ENCODE measurements at regions not wholly inside any gene's neighbourhood (a gene's known extent, or its start where the extent isn't known, plus 50 kb on each side); places are given as distances from the start of the nearest gene placed in this dataset.
A peak's percentile ranks its signal among the peaks of the same experiment; 100 is the strongest.

GRCh38 chr9:18235181-18235908 lies 238.6 kb upstream of the ADAMTSL1 start:
- TF ChIP-seq, protein P1, sequence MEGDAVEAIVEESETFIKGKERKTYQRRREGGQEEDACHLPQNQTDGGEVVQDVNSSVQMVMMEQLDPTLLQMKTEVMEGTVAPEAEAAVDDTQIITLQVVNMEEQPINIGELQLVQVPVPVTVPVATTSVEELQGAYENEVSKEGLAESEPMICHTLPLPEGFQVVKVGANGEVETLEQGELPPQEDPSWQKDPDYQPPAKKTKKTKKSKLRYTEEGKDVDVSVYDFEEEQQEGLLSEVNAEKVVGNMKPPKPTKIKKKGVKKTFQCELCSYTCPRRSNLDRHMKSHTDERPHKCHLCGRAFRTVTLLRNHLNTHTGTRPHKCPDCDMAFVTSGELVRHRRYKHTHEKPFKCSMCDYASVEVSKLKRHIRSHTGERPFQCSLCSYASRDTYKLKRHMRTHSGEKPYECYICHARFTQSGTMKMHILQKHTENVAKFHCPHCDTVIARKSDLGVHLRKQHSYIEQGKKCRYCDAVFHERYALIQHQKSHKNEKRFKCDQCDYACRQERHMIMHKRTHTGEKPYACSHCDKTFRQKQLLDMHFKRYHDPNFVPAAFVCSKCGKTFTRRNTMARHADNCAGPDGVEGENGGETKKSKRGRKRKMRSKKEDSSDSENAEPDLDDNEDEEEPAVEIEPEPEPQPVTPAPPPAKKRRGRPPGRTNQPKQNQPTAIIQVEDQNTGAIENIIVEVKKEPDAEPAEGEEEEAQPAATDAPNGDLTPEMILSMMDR (conservative IDR thresholded peaks at IDR 0.05 in 1 of 2, IDR thresholded peaks at IDR 0.05 in 1 of 2; ENCODE audit: low read depth in 1 of 2, low read length in 2 of 2) = no peak
- no peak for TF ChIP-seq EZH2 (IDR thresholded peaks at IDR 0.05; ENCODE audit: low read length, missing control alignments)
- Histone ChIP-seq H3K4me3 (replicated peaks in 1 of 4; ENCODE audit: control extremely low read depth in 1 of 4, insufficient read depth in 1 of 4, low read depth in 3 of 4, low read length in 4 of 4) (no peak overlapping the region), H3K9me3 (ENCODE audit: control insufficient read depth, insufficient read depth, low read depth, low read length) (no peaks in the 10 kb centered on the region), H3K27me3 (ENCODE audit: control insufficient read depth, insufficient read depth, low read length) (no peaks in the 10 kb centered on the region), H3K4me2 (ENCODE audit: extremely low read depth, insufficient read depth, low read length) (no peak overlapping the region), H3K36me3 (ENCODE audit: control insufficient read depth, insufficient read depth, low read length) (no peaks in the 10 kb centered on the region), H3K79me2 (ENCODE audit: control insufficient read depth, insufficient read depth, low read length) (no peaks in the 10 kb centered on the region), H3K4me1 (ENCODE audit: control insufficient read depth, extremely low read depth, insufficient read depth, low read length) (peaks cover 9% of the 10 kb centered on the region), H3K9ac (ENCODE audit: insufficient read depth, low read length) (no peak overlapping the region), H2AFZ (ENCODE audit: low read length) (no peak overlapping the region), H4K20me1 (ENCODE audit: control insufficient read depth, extremely low read depth, insufficient read depth, low read length) (no peaks in the 10 kb centered on the region), H3K27ac (ENCODE audit: insufficient read depth, low read length) (no peak overlapping the region)
- no peak for DNase-seq (ENCODE audit: low read depth in 2 of 2)

- Histone ChIP-seq H3K9ac (ENCODE audit: insufficient read depth, low read length) (no peak overlapping the region), H3K36me3 (ENCODE audit: control insufficient read depth, insufficient read depth, low read length) (no peaks in the 10 kb centered on the region), H3K27ac (ENCODE audit: insufficient read depth, low read length) (no peak overlapping the region), H3K79me2 (ENCODE audit: control insufficient read depth, insufficient read depth, low read length) (no peaks in the 10 kb centered on the region), H3K27me3 (ENCODE audit: control insufficient read depth, insufficient read depth, low read length) (no peaks in the 10 kb centered on the region), H3K4me3 (replicated peaks in 1 of 4; ENCODE audit: control extremely low read depth in 1 of 4, insufficient read depth in 1 of 4, low read depth in 3 of 4, low read length in 4 of 4) (no peak overlapping the region), H4K20me1 (ENCODE audit: control insufficient read depth, extremely low read depth, insufficient read depth, low read length) (no peaks in the 10 kb centered on the region), H3K4me1 (ENCODE audit: control insufficient read depth, extremely low read depth, insufficient read depth, low read length) (peaks cover 9% of the 10 kb centered on the region), H3K4me2 (ENCODE audit: extremely low read depth, insufficient read depth, low read length) (no peak overlapping the region), H3K9me3 (ENCODE audit: control insufficient read depth, insufficient read depth, low read depth, low read length) (no peaks in the 10 kb centered on the region), H2AFZ (ENCODE audit: low read length) (no peak overlapping the region)
- DNase-seq (ENCODE audit: low read depth in 2 of 2) = no peak
- TF ChIP-seq, protein P1 (conservative IDR thresholded peaks at IDR 0.05 in 1 of 2, IDR thresholded peaks at IDR 0.05 in 1 of 2; ENCODE audit: low read depth in 1 of 2, low read length in 2 of 2) = no peak
- TF ChIP-seq EZH2 (IDR thresholded peaks at IDR 0.05; ENCODE audit: low read length, missing control alignments) = no peak
Observed at GRCh38 chr9:18236336-18236735, 237.6 kb upstream of the ADAMTSL1 start.

GRCh38 chr9:18237776-18238175 lies 236.2 kb upstream of the ADAMTSL1 start:
- Histone ChIP-seq H3K4me1 (ENCODE audit: control insufficient read depth, extremely low read depth, insufficient read depth, low read length) (peaks cover 9% of the 10 kb centered on the region), H3K9ac (ENCODE audit: insufficient read depth, low read length) (no peak overlapping the region), H3K36me3 (ENCODE audit: control insufficient read depth, insufficient read depth, low read length) (no peaks in the 10 kb centered on the region), H3K27me3 (ENCODE audit: control insufficient read depth, insufficient read depth, low read length) (no peaks in the 10 kb centered on the region), H3K79me2 (ENCODE audit: control insufficient read depth, insufficient read depth, low read length) (no peaks in the 10 kb centered on the region), H3K4me2 (ENCODE audit: extremely low read depth, insufficient read depth, low read length) (no peak overlapping the region), H2AFZ (ENCODE audit: low read length) (no peak overlapping the region), H3K27ac (ENCODE audit: insufficient read depth, low read length) (no peak overlapping the region), H4K20me1 (ENCODE audit: control insufficient read depth, extremely low read depth, insufficient read depth, low read length) (no peaks in the 10 kb centered on the region), H3K4me3 (replicated peaks in 1 of 4; ENCODE audit: control extremely low read depth in 1 of 4, insufficient read depth in 1 of 4, low read depth in 3 of 4, low read length in 4 of 4) (peak overlapping the region in 1 of 4 experiments; percentile 7), H3K9me3 (ENCODE audit: control insufficient read depth, insufficient read depth, low read depth, low read length) (no peaks in the 10 kb centered on the region)
- TF ChIP-seq, protein P1 (conservative IDR thresholded peaks at IDR 0.05 in 1 of 2, IDR thresholded peaks at IDR 0.05 in 1 of 2; ENCODE audit: low read depth in 1 of 2, low read length in 2 of 2) = no peak
- no peak for TF ChIP-seq EZH2 (IDR thresholded peaks at IDR 0.05; ENCODE audit: low read length, missing control alignments)
- DNase-seq (ENCODE audit: low read depth in 2 of 2) = no peak
